RWPE2 (cell line): ENCODE measurements at regions not wholly inside any gene's neighbourhood (a gene's known extent, or its start where the extent isn't known, plus 50 kb on each side); places are given as distances from the start of the nearest gene placed in this dataset.

Source experiments
- ATAC-seq: fragments of 200-7000 bp; cut with Tn5 transposase; 3 replicates; pipeline ENCODE4 v1.9.1; 2021; ENCODE audit warnings: low read depth
- DNase-seq: peaks from one replicate; pipeline ENCODE4 v3.0.0-alpha.2; 2020; ENCODE audit warnings: low spot score
- H3K27ac ChIP-seq: fragments of 450-650 bp; 2 replicates; pipeline ENCODE4 v1.5.1; 2017; ENCODE audit warnings: mild to moderate bottlenecking; ENCODE audit not compliant: poor library complexity, severe bottlenecking
- H3K27me3 ChIP-seq: fragments of 250-450 bp; sonication (Bioruptor Pico); 2 replicates; pipeline ENCODE4 v1.5.1; 2021; ENCODE audit warnings: mild to moderate bottlenecking, moderate library complexity; ENCODE audit not compliant: insufficient read depth, poor library complexity, severe bottlenecking
- H3K36me3 ChIP-seq: fragments of 250-450 bp; sonication (Bioruptor Pico); 2 replicates; pipeline ENCODE4 v1.5.1; 2020; ENCODE audit warnings: low read depth, mild to moderate bottlenecking, moderate library complexity
- H3K4me1 ChIP-seq: fragments of 250-450 bp; sonication (Bioruptor Pico); 2 replicates; pipeline ENCODE4 v1.5.1; 2021; ENCODE audit warnings: mild to moderate bottlenecking, moderate library complexity; ENCODE audit not compliant: insufficient read depth, poor library complexity, severe bottlenecking
- H3K4me3 ChIP-seq: fragments of 250-450 bp; sonication (Bioruptor Pico); 2 replicates; pipeline ENCODE4 v1.5.1; 2021; ENCODE audit warnings: mild to moderate bottlenecking, moderate library complexity; ENCODE audit not compliant: severe bottlenecking
- H3K9me3 ChIP-seq: fragments of 250-450 bp; sonication (Bioruptor Pico); 2 replicates; pipeline ENCODE4 v1.5.1; 2021; ENCODE audit warnings: mild to moderate bottlenecking, moderate library complexity; ENCODE audit not compliant: severe bottlenecking
- TF ChIP-seq, protein P1 (sequence below): fragments of 450-650 bp; IDR thresholded peaks from one replicate; pipeline ENCODE4 v1.5.1; 2017; ENCODE audit warnings: mild to moderate bottlenecking, moderate library complexity; ENCODE audit not compliant: poor library complexity, severe bottlenecking

DNA sequence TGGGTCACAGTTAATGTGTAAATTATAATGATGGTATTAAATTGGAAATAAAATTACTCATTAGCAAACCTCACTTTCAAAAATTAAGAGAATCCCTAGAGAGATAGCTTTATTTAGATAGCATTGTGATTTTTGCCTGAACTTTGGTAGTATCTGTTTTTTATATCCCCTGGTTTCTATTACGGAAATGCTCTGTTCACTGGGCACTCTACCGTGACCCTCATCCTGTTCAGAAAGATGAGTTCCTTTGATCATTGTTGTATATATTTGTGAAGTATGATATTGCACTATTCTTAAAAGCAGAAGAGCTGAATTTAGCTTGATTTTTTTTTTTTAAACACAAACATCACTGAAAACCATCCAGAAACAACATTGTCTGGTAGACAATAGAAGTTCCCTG is 1143.8 kb upstream of the MAP3K7 start:
- no peaks in the 10 kb centered on the region for H3K36me3 ChIP-seq
- no peaks in the 10 kb centered on the region for H3K9me3 ChIP-seq
- H3K4me1 ChIP-seq, result no peaks in the 10 kb centered on the region
- H3K27me3 ChIP-seq, result no peaks in the 10 kb centered on the region
- DNase-seq (no peak), ATAC-seq (no peak)
- H3K4me3 ChIP-seq, result no peak overlapping the region
- no peak overlapping the region for H3K27ac ChIP-seq
- TF ChIP-seq, protein P1, sequence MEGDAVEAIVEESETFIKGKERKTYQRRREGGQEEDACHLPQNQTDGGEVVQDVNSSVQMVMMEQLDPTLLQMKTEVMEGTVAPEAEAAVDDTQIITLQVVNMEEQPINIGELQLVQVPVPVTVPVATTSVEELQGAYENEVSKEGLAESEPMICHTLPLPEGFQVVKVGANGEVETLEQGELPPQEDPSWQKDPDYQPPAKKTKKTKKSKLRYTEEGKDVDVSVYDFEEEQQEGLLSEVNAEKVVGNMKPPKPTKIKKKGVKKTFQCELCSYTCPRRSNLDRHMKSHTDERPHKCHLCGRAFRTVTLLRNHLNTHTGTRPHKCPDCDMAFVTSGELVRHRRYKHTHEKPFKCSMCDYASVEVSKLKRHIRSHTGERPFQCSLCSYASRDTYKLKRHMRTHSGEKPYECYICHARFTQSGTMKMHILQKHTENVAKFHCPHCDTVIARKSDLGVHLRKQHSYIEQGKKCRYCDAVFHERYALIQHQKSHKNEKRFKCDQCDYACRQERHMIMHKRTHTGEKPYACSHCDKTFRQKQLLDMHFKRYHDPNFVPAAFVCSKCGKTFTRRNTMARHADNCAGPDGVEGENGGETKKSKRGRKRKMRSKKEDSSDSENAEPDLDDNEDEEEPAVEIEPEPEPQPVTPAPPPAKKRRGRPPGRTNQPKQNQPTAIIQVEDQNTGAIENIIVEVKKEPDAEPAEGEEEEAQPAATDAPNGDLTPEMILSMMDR, result no peak

DNA sequence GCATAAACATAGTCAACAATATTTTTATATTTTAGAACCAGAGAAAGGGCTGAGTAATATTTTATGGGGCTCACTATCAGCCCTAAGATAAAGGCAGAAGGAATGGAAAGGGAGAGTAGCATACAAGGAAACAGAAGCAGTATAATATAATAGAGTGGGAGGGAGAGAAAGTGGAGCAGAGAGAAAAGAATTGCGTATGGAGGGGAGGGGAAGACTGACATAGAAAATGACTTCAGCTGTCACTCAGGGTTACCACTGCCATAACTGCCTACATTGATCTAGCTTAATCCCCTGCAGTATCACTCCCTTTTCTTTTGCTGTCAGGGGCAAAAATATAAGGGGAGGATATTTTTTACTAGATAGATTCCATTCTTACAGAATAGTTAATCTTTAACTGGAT is 1133.5 kb upstream of the MAP3K7 start:
- DNase-seq, result no peak
- H3K36me3 ChIP-seq, result no peaks in the 10 kb centered on the region
- H3K27ac ChIP-seq, result no peak overlapping the region
- no peaks in the 10 kb centered on the region for H3K9me3 ChIP-seq
- no peaks in the 10 kb centered on the region for H3K4me1 ChIP-seq
- TF ChIP-seq, protein P1, result no peak
- no peaks in the 10 kb centered on the region for H3K27me3 ChIP-seq
- H3K4me3 ChIP-seq, result no peak overlapping the region
- no peak for ATAC-seq

DNA sequence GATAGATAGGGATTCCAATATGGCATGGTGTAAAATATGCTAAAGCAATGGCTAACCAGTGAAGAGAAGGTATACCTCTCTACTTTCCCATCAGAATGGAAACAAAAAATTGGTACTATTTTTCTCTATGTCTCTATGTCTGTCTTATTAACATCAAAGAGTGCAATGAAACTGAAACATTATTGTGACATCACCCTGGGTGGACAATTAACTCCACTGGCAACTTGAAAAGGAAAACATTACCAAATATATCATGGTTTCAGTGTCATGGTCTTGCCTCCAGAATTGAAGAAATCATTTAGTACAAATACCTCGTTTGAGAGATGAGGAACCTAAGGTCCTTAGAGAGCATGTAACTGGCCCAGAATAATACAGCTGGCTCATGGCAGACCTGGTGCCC is 1132.5 kb upstream of the MAP3K7 start:
- TF ChIP-seq, protein P1, result no peak
- Histone ChIP-seq H3K36me3 (no peaks in the 10 kb centered on the region), H3K4me3 (no peak overlapping the region), H3K9me3 (no peaks in the 10 kb centered on the region), H3K4me1 (no peaks in the 10 kb centered on the region), H3K27ac (no peak overlapping the region), H3K27me3 (no peaks in the 10 kb centered on the region)
- DNase-seq (no peak), ATAC-seq (no peak)

DNA sequence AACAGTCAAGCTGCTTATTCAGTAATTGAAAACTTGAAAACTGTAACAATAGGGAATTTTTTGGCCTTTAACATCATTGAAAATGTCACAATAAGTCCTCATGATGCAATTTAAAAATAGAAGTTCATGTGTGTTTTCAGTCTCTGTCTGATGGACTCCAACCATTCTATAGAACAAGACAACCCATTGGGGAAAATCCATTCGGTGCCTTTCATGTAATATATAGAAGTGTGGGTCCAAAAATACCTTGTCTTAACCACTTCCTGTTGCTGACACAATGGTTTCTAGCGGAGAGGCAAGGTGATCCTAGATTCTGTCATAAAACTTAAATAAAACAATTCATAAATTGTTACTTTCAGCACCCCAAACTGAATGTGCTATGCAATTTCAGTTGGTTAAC is 1131.3 kb upstream of the MAP3K7 start:
- TF ChIP-seq, protein P1, result no peak
- no peaks in the 10 kb centered on the region for H3K27me3 ChIP-seq
- H3K4me3 ChIP-seq, result no peak overlapping the region
- H3K9me3 ChIP-seq, result no peaks in the 10 kb centered on the region
- peaks cover 10% of the 10 kb centered on the region for H3K4me1 ChIP-seq
- H3K36me3 ChIP-seq, result no peaks in the 10 kb centered on the region
- no peak overlapping the region for H3K27ac ChIP-seq
- DNase-seq, result no peak
- no peak for ATAC-seq

DNA sequence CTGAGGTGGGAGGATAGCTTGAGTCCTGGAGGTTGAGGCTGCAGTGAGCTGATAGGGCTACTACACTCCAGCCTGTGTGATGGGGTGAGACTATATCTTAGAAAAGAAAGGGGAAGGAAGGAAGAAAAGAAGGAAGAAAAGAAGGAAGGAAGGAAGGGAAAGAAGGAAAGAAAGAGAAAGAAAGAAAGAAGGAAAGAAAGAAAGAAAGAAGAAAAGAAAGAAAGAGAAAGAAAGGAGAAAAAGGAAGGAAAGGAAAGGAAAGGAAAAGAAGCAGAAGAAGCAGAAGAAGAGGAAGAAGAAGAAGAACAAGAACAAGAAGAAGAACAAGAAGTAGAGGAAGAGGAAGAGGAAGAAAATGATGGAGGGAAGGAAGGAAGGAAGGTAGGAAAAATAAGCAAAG is 1130.2 kb upstream of the MAP3K7 start:
- no peak for DNase-seq
- Histone ChIP-seq H3K4me1 (peaks cover 10% of the 10 kb centered on the region), H3K4me3 (no peak overlapping the region), H3K9me3 (no peaks in the 10 kb centered on the region), H3K27me3 (no peaks in the 10 kb centered on the region), H3K36me3 (no peaks in the 10 kb centered on the region), H3K27ac (no peak overlapping the region)
- TF ChIP-seq, protein P1, result no peak
- no peak for ATAC-seq
